NCI-H128 (cell line): ENCODE measurements at regions not wholly inside any gene's neighbourhood (a gene's known extent, or its start where the extent isn't known, plus 50 kb on each side); places are given as distances from the start of the nearest gene placed in this dataset.
"Not testable (repeated sequence)": the region's sequence is repeated elsewhere in the genome, so short reads cannot be mapped to it uniquely, and the experiment has no call there.

ENCODE experiments used
- DNase-seq: peaks from one replicate; lab custom pipeline; 2025; ENCODE audit not compliant: unreplicated experiment; lab: John Stamatoyannopoulos, UW

DNA sequence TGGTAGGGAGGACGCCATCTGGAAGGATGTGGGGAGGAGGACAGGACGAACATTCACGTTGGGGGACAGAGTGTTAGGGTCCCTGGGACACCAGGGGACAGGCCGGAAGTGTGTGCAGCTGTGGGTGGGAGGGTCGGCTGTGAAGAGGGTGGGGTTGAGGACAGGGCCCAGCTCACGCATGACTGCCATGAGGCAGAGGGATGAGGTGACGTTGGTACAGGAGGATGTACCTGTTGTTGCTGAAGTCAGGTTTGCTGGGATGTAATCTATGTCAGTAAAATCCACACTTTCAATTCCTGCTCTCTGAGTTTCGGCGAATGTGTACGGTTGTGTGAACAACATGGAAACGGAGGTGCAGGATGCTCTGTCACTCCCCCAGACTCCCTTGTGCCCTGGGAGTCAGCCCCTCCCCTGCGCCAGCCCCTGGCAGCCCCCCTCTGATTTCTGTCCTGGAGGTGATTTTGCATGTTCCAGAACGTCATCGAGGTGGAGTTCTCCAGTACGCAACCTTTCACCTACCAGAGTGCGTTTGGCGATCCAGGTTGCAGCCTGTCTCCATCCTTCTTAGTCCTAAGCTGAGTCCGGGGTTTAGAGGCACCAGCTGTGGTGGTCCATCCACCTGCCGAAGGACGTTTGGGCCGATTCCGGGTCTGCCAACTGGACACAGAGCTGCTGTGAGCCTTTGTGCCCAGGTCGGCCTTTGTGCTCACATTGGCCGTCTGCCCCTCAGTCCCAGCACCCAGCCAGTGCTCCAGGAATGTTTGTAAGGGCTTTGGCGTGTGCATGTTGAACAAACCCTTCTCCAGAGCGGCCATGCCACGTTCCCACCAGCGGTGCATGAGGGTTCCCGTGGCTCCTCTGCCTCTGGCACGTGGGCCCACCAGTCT is 203.2 kb downstream of the NPIPB11 start:
- DNase-seq, result not testable (repeated sequence)

DNA sequence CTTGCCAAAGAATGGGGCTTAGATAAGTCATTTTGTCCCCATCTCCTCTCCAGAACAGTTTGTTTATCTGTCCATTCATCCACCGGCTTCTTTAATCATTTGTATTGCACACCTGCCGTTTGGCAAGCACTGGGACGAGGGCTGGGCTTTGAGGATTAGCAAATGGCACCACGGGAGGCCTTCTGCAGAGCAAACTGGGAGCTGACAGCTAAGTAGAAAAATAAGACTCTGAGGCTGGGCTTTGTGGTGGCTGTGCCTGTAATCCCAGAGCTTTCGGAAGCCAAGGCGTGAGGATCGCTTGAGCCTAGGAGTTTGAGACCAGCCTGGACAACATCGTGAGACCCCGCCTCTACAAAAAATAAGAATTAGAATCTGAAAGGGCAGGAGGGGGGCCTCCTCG is 203.9 kb downstream of the NPIPB11 start:
- DNase-seq, result not testable (repeated sequence)

DNA sequence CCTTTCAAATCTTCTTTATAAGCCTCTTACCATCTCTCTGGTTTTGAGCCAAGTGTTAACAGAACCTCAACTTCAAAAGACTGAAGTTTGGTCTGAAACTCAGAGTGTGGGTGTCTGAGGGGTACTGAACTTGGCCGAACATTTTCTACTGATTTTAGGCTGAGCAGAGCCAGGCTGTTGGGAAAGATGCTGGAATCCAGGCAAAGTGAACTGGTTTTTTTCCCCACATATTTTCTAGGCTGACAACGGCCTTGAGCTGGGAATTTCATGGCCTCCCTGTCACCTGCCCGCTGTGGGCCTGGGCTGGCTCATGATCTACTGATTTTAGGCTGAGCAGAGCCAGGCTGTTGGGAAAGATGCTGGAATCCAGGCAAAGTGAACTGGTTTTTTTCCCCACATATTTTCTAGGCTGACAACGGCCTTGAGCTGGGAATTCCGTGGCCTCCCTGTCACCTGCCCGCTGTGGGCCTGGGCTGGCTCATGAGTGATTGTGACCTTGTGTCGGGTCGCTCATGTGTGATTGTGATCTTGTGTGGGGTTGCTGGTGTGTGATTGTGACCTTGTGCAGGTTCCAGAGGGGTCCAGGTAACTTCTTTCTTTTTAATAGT is 204.4 kb downstream of the NPIPB11 start:
- DNase-seq, result not testable (repeated sequence)

DNA sequence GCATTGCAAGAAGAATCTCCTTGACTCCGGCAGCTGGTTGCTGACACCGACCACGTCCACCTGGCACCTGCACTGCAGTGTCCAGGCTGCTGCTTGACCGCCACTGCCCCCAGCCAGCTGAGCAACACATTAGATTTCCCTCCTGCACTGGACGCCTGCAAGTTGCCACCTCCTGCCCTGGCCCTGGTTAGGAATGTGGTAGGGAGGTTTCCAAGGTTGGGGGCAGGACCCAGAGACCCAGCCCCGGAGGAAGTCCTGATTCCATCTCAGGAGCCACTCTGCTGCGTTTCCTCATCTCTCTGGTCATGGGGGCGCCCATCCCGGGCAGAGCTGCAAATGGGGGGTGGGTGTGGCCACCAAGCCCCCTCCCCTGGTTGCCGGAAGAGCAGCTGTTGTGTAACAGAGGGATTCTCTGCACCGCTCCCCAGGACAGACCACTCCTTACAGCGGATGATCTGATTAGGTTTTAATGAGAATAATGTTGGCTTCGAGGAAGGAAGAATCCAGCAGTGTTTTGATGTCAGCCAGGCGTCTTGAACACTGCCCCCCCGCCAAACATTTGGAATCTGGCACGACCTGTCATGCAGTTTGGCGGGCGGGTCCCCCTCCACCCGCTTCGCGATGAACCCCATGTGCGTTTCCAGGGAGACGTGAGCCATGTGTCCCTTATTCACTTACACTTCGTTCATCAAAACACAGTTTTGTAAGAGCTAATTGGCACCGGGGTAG is 205.1 kb downstream of the NPIPB11 start:
- DNase-seq, result not testable (repeated sequence)

DNA sequence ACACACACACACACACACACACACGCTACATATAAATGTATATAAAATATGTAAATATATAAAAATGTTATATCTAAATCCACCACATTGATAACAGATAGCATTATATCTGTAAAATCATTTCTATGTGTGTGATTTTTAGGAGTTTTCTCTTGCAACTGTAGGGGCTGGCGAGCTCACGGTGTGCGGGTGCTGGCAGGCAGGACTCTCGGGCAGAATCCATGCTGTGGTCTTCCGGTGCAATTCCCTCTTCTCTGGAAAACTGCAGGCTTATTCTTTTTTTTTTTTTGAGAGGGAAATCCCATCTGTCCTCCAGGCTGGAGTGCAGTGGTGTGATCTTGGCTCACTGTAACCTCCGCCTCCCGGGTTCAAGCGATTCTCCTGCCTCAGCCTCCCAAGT is 205.8 kb downstream of the NPIPB11 start:
- not testable (repeated sequence) for DNase-seq

DNA sequence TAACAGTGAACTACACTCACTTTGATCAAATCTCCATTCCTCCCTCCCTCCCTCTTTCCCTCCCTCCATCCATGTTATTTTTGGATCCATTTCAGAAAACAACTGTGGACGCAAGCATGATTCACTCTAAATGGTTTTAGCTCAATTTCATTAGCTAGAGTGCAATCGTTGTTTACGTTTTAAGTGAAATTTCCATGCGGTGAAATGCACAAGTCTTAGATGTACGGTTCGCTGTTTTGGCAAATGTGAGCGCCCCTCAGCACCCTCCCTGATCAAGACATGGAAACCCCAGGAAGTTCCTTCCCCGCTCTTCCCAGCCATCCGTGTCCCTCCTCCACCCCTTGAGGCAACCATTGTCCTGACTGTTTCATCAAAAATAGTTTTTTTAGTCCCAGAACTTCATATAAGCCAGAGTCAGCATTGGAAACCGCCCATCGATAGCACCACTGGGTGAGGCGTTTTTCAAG is 206.3 kb downstream of the NPIPB11 start:
- not testable (repeated sequence) for DNase-seq

DNA sequence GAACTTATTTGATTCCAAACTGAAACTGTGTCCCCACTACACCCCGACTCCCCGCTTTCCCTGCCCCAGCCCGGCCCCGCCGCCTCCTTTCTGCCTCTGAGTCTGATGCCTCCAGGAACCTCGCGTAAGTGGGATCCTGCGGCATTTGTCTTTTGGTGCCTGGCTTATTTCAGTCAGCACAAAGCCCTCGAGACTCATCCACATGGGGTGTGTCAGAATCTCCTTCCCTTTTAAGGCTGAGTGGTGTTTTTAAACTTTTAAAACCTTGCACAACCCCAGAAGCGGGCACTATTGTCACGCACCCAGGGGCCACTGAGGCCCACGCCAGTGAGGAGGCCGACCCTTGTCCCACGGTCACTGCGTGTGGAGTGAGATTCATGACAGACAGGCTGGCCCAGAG is 206.9 kb downstream of the NPIPB11 start:
- not testable (repeated sequence) for DNase-seq

DNA sequence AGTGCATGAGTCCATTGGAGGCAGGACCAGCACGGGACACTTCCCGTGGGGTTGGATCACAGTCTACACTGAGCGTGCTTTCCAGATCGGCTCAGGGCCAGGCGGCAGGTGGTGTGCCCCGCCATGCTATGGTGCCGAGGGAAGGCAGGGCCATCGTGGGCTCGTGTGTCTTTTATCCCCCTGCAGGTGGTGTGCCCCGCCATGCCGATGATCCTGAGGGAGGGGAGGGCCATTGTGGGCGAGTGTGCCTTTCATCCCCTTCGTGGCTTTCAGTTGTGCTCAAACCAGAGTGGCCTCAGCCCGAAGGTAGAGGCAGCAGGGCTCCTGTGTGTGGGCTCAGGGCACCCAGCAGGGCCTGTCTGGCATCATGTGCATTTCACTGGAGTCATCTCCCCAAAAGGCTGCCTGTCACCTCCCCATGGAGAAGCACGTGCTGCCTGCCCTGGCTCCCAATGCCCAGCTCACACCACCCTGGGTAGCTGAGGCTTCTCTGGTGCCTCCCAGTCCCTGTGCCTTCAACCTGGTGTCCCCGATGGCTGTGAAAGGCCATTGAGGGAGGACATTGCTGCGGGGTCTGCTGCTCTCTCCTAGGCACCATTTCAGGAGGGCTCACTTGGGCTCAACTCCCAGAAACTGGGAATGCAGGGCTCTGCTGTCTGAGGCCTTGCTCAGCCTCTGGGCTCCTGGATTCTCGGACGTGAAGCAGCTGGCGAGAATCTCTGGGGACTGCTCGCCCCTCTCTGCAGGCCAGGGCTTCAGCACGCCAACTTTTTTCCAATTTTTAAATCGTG is 207.6 kb downstream of the NPIPB11 start:
- no peak for DNase-seq

DNA sequence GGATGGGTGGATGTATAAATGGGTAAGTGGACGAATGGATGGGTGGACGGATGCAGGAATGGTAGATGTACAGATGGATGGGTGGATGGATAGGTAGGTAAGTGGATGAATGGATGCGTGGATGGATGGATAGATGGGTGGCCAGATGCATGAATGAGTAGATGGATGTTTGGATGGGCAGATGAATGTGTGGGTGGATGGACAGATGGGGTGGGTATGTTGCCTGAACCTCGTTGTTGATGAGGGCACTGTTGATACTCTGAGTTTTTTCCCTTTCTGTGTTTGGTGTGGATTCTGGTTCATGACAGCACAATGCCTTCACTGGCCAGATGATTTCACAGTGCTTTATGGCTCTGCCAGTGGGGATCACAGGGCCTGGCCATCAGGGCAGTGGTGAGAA is 208.3 kb downstream of the NPIPB11 start:
- no peak for DNase-seq

DNA sequence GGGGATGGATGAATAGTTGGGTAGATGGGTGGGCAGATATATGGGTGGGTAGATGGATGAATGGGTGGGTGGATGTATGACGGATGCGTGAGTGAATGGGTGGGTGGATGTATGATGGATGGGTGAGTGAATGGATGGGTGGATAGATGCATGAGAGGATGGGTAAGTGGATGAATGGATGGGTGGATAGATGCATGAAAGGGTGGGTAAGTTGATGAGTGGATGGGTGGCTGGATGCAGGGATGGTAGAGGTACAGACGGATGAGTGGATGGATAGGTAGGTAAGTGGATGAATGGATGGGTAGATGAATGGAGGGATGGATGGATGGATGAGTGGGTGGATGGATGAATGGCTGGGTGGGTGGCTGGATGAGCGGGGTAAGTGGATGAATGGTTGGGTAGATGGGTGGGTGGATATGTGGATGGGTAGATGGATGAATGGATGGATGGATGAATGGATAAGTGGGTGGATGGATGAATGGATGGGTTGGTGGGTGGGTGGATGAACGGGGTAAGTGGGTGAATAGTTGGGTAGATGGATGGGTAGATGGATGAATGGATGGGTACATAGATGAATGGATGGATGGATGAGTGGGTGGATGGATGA is 208.9 kb downstream of the NPIPB11 start:
- DNase-seq, result not testable (repeated sequence)

DNA sequence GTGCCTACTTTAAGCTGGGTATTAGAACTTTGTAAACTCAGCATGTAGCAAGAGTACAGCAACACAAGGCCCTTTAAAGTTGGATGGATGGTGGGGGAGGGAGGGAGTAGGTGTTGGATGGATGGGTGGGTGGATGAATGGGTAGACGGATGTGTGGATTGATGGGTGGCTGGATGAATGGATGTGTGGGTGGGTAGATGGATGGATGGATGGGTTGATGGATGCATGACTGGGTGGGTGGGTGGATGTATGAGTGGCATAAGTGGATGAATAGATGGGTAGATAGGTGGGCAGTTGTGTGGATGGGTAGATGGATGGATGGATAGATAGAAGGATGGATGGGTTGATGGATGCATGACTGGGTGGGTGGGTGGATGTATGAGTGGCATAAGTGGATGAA is 209.8 kb downstream of the NPIPB11 start:
- DNase-seq, result not testable (repeated sequence)

DNA sequence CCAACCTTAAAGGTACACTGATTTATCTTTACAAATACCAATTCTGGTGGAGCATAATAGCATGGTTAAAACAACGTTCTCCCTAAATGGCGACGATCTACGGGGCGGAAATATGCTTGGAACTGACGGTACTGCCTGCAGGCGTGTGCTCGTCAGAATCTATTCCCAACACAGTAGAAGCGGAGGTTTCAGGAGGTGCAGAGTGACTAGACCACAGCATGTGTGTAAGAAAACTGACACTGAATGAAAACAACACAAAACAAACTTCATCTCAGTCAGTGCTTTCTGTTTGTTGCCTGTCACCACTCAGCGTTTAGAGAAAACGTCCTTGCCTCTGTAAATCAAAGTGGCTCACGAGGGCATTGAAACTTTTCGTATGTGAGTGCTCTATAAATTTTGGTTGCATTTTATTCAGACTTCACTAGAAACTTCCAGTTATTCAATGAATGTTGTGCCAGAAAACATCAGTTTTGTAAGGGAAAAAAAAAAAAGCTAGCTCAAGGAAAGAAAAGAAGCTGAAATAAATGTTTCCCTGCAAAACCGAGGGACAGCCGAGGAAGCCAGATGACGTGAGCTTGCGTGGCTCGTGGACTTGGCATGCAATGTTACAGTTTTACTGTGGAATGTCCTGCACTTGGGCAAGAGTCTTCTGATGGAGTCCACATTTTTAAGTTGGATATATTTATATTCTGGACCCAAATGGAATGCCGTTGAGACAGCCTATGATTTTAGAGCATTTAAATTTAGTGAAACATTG is 210.4 kb downstream of the LAT start:
- DNase-seq, result not testable (repeated sequence)

DNA sequence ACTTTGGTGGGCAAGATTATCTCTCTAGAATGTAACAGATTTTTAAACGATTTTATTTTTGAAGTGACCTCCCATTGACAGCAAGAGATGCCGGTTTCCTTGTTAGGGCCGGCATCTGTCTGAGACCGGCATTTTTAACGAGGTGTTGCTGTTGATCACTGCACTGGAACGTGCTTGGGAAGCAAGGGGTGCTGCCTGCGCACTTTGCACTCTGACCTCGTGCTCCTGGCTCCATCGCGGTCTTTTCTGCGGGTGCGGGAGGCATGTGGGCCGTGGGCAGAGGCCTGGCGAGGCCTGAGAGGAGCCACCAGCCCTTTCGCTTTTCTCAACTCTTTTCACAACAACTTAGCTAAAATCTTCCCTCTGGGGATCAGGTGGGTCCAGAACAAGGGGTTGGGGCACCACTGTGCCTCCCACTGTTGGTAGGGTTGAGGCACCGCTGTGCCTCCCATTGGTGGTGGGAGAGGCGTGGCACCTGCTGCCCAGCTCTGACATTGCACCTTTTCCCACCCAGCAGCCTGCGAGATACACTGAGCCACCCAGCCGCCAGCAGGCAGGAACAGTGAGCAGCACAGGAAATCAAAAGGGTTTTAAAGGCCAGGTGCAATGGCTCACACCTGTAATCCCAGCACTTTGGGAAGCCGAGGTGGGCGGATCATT is 209.5 kb downstream of the LAT start:
- DNase-seq, result not testable (repeated sequence)

DNA sequence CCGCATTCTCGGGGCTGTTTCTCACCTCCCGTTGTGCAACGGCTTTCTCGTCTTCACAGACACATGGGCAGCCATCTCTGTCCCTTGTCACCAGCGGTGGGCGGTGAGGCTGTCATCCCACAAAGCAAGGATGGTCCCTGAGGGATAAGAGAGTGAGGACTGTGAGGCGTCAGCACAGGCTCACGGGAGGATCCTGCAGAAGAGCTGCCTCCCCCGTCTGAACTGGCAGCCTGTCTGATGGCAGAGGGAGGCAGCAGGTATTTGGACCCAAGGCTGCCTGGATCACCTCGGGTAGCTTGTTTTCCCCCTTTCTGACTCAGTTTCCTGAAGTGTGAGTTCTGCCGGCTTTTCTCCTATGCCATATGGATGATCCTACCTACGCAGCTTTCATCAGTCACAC is 208.8 kb downstream of the LAT start:
- DNase-seq, result not testable (repeated sequence)

DNA sequence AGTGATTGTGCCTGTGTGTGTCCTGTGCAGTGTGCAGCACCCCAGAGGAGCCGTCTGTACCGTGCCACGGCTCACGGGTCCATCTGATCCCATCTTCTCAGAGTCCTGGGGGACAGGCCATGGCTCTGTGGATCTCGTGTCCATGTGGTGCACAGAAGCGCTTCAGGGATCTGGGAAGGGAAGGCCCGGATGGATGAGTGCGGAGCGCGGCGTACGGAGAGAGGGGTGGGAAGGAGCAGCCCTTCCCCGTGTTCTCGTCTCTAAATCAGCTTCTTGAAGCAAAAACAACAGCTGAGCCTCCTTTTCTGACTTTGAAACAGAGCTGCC is 208.4 kb downstream of the LAT start:
- not testable (repeated sequence) for DNase-seq

DNA sequence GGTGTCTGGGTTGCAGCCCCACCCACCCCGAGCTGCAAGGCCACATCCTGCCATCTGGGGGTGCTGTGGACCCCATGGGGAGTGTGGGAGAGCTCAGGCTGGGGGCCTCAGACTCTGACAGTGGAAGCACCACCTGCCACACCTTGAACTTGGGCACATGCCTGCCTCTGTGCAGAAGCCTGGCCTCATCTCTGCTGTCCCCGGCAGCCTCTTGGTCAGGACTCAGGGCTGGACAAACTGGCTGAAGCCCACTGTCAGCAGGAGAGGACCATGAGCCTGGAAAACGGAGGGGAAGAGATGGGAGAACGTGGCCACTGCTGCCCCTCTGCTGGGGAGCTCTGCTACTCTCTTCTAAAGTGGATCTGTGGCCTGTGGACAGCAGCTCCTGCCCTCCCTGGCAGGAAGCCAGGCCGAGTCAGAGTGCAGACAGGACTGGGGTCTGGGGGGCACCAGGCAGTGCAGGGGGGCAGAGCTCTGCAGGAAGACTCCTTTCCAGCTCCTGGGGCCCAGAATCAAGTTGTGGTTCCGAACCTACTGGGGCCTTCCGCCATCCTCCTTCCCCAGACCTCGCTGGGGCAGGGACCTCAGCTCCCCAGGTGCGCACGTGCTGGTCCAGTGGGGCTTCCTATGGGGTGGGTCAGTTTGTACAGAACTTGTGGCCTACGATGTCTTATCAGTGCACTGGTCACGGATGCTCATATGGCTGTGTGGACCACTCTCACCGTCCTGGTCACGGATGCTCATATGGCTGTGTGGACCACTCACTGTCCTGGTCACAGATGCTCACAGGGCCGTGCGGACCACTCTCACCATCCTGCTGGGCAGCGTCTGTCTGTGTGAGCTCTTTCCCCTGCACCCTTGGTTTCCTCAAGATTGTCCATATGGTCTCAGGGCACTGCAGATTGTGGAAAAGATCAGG is 207.7 kb downstream of the LAT start:
- DNase-seq, result no peak

DNA sequence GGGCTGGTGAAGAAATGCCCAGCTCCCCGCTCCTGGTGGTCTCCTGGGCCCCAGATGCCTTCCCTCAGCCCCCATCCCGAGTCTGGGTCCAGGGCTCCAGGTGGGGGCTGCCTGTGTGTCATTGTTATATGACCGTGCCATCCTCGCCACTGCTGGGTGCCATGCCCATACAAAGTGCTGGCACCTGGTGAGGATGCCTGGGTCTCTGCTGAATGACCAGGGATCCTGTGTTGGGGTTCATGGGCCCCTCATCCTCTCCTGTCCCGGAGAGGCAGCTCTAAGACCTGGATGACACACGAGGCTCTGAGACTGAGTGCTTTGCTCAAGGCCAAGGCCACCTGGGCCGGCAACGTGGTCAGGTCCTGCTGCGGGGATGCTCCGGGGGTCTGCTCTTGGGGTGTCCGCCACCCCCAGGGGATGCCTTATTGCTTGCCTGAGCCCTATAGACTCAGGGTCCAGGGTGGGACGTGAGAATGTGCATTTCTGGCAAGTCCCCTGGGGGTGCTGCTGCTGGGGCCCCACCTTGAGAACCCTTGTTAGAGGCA is 206.9 kb downstream of the LAT start:
- not testable (repeated sequence) for DNase-seq
